ENCODE measurements at regions not wholly inside any gene's neighbourhood (a gene's known extent, or its start where the extent isn't known, plus 50 kb on each side); places are given as distances from the start of the nearest gene placed in this dataset.

- H3K36me3 ChIP-seq = no peaks in the 10 kb centered on the region
- TF ChIP-seq CTCF (IDR thresholded peaks at IDR 0.05) = no peak
- H3K4me3 ChIP-seq (ENCODE audit: low read depth in 1 of 2, low read length in 1 of 2) = no peak overlapping the region
- no peaks in the 10 kb centered on the region for H3K4me1 ChIP-seq (ENCODE audit: control insufficient read depth in 1 of 2, insufficient read depth in 1 of 2, low read depth in 1 of 2, low read length in 1 of 2)
- H3K27me3 ChIP-seq = no peaks in the 10 kb centered on the region
- no peak overlapping the region for H3K27ac ChIP-seq
- no peaks in the 10 kb centered on the region for H3K9me3 ChIP-seq
Measured at GRCh38 chr18:45376193-45376592, 239.1 kb upstream of the SLC14A2 start.

GRCh38 chr18:45378308-45378707 is 237.0 kb upstream of the SLC14A2 start:
- Histone ChIP-seq H3K27me3 (no peaks in the 10 kb centered on the region), H3K4me1 (ENCODE audit: control insufficient read depth in 1 of 2, insufficient read depth in 1 of 2, low read depth in 1 of 2, low read length in 1 of 2) (no peaks in the 10 kb centered on the region), H3K36me3 (no peaks in the 10 kb centered on the region), H3K4me3 (ENCODE audit: low read depth in 1 of 2, low read length in 1 of 2) (no peak overlapping the region), H3K9me3 (no peaks in the 10 kb centered on the region), H3K27ac (no peak overlapping the region)
- no peak for TF ChIP-seq CTCF (IDR thresholded peaks at IDR 0.05)

- no peaks in the 10 kb centered on the region for H3K4me1 ChIP-seq (ENCODE audit: control insufficient read depth in 1 of 2, insufficient read depth in 1 of 2, low read depth in 1 of 2, low read length in 1 of 2)
- no peak overlapping the region for H3K27ac ChIP-seq
- no peaks in the 10 kb centered on the region for H3K9me3 ChIP-seq
- H3K36me3 ChIP-seq = no peaks in the 10 kb centered on the region
- H3K4me3 ChIP-seq (ENCODE audit: low read depth in 1 of 2, low read length in 1 of 2) = no peak overlapping the region
- no peak for TF ChIP-seq CTCF (IDR thresholded peaks at IDR 0.05)
- H3K27me3 ChIP-seq = no peaks in the 10 kb centered on the region
Measured at GRCh38 chr18:45378933-45379332, 236.3 kb upstream of the SLC14A2 start.

- Histone ChIP-seq H3K27ac (no peak overlapping the region), H3K9me3 (no peaks in the 10 kb centered on the region), H3K4me1 (ENCODE audit: control insufficient read depth in 1 of 2, insufficient read depth in 1 of 2, low read depth in 1 of 2, low read length in 1 of 2) (no peaks in the 10 kb centered on the region), H3K4me3 (ENCODE audit: low read depth in 1 of 2, low read length in 1 of 2) (no peak overlapping the region), H3K27me3 (peaks cover 4% of the 10 kb centered on the region), H3K36me3 (no peaks in the 10 kb centered on the region)
- TF ChIP-seq CTCF (IDR thresholded peaks at IDR 0.05) = no peak
Measured at GRCh38 chr18:45379903-45380302, 235.4 kb upstream of the SLC14A2 start.

GRCh38 chr18:45381282-45381681 is 234.0 kb upstream of the SLC14A2 start:
- peaks cover 16% of the 10 kb centered on the region for H3K27me3 ChIP-seq
- H3K36me3 ChIP-seq = no peaks in the 10 kb centered on the region
- H3K4me1 ChIP-seq (ENCODE audit: control insufficient read depth in 1 of 2, insufficient read depth in 1 of 2, low read depth in 1 of 2, low read length in 1 of 2) = no peaks in the 10 kb centered on the region
- no peaks in the 10 kb centered on the region for H3K9me3 ChIP-seq
- no peak overlapping the region for H3K27ac ChIP-seq
- no peak for TF ChIP-seq CTCF (IDR thresholded peaks at IDR 0.05)
- H3K4me3 ChIP-seq (ENCODE audit: low read depth in 1 of 2, low read length in 1 of 2) = no peak overlapping the region

- Histone ChIP-seq H3K36me3 (no peaks in the 10 kb centered on the region), H3K4me1 (ENCODE audit: control insufficient read depth in 1 of 2, insufficient read depth in 1 of 2, low read depth in 1 of 2, low read length in 1 of 2) (no peaks in the 10 kb centered on the region), H3K27ac (no peak overlapping the region), H3K27me3 (peaks cover 16% of the 10 kb centered on the region), H3K4me3 (ENCODE audit: low read depth in 1 of 2, low read length in 1 of 2) (no peak overlapping the region), H3K9me3 (no peaks in the 10 kb centered on the region)
- no peak for TF ChIP-seq CTCF (IDR thresholded peaks at IDR 0.05)
Measured at GRCh38 chr18:45383228-45383627, 232.0 kb upstream of the SLC14A2 start.

Data from neutrophil (primary cell).